ENCODE measurements at regions not wholly inside any gene's neighbourhood (a gene's known extent, or its start where the extent isn't known, plus 50 kb on each side); places are given as distances from the start of the nearest gene placed in this dataset.
A peak's percentile ranks its signal among the peaks of the same experiment; 100 is the strongest.
"Not testable (repeated sequence)": the region's sequence is repeated elsewhere in the genome, so short reads cannot be mapped to it uniquely, and the experiment has no call there.

GRCh38 chrX:9271789-9272525 is 192.9 kb upstream of the TBL1X start:
- DNase-seq: no peak

- no peak for DNase-seq
Measured at GRCh38 chrX:9273744-9274143, 191.1 kb upstream of the TBL1X start.

DNA sequence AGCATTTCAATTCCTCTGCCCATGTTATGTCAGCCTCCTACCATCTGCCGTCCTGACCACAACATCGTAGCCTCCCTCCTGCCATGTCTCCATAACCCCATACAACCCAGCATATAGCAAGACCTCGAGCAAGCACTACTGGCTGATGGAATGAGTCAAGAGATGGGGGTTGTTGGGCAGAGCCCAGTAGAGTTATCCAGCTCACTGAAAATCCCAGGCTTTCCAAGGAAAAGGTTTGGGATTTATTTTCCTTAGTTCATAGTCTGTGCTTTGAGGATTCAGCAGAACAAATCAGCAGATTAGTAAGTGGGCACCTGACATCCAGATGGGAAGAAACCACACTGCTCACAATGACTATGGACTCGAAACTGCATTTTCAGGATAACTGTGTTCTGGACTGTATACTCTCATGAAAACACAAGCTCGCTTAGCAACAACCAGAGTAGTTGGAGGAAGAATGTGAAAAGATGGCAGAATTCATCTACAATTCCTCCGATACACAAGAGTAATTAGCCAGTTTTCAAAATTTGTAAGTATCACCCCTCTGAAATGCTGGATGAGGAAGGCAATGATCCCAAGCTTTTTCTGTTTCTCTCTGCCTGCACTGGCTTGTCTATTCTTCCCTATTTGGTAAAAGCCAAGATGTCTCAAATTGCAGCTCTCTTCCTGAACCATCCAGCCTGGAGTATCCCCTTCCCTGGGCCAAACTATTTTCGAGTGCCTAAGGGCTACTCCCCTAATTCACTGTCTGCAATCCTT is 186.2 kb upstream of the TBL1X start:
- DNase-seq: no peak

GRCh38 chrX:9279234-9279544 is 185.7 kb upstream of the TBL1X start:
- DNase-seq: no peak

DNA sequence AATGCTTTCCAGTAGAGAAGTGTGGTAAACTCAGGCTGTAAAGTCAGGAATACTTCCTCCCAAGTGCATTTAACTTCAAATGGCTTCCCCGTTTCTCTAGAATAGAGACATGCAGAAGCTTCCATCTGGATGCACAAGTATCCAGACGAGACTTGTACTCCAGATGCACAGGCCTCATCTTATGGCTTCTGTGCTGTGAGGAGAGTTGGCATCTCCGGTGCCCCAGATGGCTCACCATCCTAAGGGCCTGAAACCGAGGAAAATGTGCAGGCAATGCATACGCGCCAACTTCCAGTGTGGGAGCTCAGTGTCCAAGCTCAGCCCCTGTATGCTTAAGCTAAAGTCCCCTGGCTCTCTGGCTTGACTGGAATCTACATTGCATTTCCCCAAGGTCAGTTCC is 184.0 kb upstream of the TBL1X start:
- DNase-seq: no peak

DNA sequence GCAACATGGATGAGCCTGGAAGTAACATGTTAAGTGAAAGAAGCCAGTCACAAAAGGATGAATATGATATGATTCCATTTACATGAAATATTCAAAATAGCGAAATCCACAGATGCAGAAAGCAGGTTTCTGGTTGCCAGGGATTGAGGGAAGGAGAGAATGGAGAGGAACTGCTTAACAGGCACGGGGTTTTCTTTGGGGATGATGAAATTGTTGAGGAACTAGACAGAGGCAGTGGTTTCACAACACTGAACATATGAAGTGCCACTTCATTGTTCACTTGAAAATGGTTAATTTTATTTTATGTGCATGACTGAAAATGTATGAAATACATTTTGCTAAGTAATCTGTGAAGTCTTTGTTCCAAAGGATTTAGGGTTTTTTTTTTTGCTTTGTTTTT is 182.5 kb upstream of the TBL1X start:
- DNase-seq: no peak

GRCh38 chrX:9285342-9285771 is 179.5 kb upstream of the TBL1X start:
- peak; percentile 78 for DNase-seq

- DNase-seq: no peak
Measured at GRCh38 chrX:9286234-9286633, 178.6 kb upstream of the TBL1X start.

GRCh38 chrX:9291629-9292028 is 173.2 kb upstream of the TBL1X start:
- DNase-seq: no peak

DNA sequence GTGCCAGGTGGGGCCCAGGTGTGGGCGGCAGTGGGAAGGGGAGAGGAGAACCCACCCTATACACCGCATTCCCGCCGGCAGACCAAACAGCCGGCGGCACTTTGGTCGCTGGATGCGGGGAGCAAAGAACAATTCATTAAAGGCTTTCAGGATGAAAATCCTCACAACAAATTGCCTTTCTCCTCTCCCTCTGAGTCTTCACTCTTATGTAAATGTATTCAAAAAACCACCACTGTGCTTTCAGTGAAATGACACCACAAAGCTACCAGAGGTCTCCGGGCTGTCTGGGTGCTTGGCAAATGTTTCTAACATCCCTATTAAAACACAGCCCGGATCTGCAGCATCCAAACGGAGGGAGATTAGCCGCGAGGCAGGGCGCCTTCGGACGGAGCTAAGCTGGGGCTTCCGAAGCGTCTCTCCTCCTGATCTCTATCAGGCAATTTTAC is 171.8 kb upstream of the TBL1X start:
- no peak for DNase-seq

- DNase-seq: no peak
Measured at GRCh38 chrX:9293903-9294302, 171.0 kb upstream of the TBL1X start.

DNA sequence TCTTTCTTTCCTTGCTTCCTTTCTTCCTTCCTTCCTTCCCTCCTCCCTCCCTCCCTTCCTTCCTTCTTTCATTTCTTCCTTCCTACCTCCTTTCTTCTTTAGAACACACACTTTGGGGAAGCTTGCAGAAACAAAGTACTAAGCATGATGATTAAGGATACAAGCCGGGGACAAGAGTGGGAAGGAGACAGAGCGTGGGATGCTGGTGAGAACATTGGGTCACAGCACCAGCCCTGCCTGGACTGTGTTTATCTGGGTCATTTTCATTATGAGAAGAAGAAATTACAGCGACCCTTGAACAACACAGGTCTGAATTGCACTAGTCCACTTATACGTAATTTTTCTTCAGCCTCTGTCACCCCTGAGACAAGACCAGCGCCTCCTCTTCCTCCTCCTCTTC is 169.3 kb upstream of the TBL1X start:
- no peak for DNase-seq

- DNase-seq: no peak
Measured at GRCh38 chrX:9298221-9298620, 166.6 kb upstream of the TBL1X start.

DNA sequence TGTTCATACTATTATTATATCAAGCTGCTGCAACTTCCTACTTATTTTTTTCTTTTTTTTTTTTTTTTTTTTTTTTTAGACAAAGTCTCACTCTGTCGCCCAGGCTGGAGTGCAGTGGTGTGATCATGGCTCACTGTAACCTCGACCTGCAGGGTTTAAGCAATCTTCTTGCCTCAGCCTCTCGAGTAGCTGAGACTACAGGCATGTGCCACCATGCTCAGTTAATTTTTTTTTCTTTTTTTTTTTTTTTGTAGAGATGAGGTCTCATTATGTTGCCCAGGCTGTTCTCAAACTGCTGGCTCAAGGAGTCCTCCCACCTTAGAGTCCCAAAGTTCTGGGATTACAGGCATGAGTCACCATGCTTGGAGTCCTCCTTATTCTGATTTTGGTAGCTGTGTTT is 165.2 kb upstream of the TBL1X start:
- not testable (repeated sequence) for DNase-seq

DNA sequence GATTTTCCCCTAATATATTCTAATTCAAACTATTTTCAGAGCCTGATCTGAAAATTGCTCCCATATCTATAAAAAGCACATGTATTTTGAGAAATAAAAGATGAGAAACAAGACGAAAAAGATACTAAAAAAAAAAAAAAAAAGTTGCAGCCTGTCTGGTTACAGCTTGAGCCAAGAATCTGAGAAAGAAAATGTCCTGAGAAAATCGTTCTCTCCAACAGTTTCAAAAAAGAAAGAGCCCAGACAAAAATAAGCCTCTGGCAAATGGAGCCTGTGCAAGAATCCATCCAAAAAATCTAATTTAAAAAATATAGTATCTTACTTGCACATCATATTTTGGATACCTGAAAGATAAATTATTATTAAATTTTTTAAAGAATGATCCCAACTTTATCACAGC is 163.0 kb upstream of the TBL1X start:
- no peak for DNase-seq

GRCh38 chrX:9302381-9302780 is 162.5 kb upstream of the TBL1X start:
- DNase-seq: no peak

DNA sequence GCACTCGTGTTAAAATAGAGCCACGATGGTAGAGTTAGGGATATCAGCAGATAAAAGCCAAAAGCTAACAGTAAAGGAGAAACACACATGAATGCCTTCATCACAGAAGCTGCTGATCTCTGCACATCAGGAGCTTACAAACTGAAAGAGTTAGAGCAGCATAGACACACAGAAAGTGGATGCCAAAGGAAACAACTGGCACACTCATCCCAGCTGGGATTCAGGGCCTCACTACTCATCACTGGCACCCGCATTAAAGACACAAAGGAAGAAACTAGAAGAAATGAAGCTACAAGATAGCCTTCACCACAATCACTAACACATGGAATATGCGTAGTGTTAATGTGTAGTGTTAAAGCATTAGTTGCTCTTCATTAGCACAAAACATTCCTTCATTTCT is 156.4 kb upstream of the TBL1X start:
- no peak for DNase-seq

GRCh38 chrX:9310616-9311015 is 154.2 kb upstream of the TBL1X start:
- no peak for DNase-seq

DNA sequence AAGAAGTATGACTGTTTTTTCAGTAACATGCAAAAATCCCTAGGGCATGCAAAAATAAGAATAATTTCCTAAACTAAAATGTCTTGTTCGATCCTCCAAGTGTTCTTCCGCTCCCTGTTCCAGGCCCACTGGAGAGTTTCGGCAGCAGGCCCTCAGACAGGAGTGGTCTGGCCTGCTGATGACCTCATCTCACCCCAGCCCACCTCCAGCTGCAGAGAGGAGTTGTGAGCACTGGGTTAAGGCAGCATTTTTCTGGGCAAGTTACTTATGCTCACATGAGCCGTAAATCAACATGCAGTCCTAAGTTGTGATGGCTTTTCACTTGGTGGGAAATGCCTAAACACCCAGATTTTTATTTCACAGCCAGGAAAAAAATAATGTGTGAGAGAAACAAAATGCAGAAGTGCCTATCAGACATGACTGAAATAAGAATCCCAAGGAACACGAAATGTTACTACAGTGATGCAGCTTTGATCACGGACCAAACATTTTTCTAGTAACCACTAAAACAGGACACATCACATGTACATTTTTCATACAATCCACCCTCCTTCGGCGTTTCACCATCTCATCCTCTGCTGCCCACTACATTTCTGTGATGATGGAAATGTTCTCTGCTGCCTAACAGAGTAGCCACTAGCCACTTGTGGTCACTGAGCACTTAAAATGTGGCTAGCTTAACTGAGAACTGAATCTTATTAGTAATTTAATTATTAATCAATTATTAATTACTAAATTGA is 153.3 kb upstream of the TBL1X start:
- DNase-seq: no peak

DNA sequence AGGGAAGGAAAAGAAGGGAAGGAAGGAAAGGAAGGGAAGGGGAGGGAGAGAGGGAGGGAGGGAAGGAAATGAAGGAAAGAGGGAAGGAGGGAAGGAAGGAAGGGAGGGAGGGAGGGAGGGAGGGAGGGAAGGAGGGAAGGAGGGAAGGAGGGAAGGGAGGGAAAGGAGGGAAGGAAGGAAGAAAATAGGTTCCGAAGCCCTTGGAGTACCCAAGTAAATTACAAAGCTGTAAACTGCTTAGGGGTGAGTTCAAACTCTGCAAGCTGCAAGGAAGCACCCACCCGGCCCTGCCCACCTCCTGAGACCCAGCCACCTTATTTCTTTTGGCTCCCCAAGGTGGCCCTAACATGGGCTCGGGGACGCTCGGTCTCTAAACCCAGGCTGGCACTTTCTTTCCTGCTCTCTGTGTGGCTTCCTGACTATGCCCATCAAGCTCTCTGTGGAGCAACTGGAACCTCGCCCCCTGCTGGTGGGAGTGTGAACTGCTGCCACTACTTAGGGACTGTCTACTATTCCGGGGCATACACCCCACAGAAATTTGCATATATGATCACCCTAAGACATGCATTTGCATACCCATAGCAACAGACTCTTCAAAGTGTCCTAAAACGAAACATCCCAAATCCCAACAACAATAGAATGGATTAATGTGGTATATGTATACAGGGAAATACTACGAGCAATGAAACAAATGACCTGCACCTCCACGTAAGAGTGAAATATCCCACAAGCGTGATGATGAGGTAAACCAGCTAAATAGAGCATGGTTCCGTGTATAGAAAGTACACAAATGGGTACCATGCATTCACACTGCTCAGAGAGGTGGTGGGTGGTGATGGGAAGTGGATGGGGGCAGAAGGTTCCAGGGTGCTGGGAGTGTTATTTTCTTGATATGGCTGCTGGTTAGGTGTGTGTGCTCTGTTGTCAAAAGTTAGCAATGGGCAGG is 151.7 kb upstream of the TBL1X start:
- DNase-seq: peak; percentile 93

GRCh38 chrX:9315086-9315485 is 149.8 kb upstream of the TBL1X start:
- DNase-seq: no peak

- no peak for DNase-seq
Measured at GRCh38 chrX:9316096-9316495, 148.8 kb upstream of the TBL1X start.

- no peak for DNase-seq
Measured at GRCh38 chrX:9317176-9317575, 147.7 kb upstream of the TBL1X start.

All from activated CD8-positive, alpha-beta memory T cell treated with anti-CD3 and anti-CD28 coated beads for 24 hours (primary cell).